ENCODE measurements at regions not wholly inside any gene's neighbourhood (a gene's known extent, or its start where the extent isn't known, plus 50 kb on each side); places are given as distances from the start of the nearest gene placed in this dataset.
A peak's percentile ranks its signal among the peaks of the same experiment; 100 is the strongest.
"Not testable (repeated sequence)": the region's sequence is repeated elsewhere in the genome, so short reads cannot be mapped to it uniquely, and the experiment has no call there.

DNA sequence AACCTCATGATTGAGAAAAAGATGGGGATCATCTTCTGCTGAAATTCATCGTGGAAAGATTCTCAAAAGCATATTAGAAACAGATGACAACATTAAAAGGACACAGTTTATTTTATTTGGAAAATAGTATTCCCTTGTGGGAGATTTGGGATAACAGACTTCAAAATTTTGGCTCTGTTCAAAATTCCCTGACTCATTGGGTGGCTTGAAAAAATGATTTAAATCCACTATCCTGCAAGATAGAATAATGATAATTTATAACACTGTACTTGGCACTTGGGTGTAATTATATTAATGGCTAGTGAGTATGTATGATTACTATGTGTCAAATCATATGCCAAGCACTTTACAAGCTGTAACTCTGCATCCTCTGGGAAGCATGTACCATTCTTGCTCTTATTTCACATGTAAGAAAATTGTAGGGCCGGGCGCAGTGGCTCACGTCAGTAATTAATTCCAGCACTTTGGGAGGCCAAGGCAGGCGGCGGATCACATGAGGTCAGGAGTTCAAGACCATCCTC, 128.8 kb downstream of the LMNTD1 start:
- no peak for DNase-seq (ENCODE audit: low spot score)

DNA sequence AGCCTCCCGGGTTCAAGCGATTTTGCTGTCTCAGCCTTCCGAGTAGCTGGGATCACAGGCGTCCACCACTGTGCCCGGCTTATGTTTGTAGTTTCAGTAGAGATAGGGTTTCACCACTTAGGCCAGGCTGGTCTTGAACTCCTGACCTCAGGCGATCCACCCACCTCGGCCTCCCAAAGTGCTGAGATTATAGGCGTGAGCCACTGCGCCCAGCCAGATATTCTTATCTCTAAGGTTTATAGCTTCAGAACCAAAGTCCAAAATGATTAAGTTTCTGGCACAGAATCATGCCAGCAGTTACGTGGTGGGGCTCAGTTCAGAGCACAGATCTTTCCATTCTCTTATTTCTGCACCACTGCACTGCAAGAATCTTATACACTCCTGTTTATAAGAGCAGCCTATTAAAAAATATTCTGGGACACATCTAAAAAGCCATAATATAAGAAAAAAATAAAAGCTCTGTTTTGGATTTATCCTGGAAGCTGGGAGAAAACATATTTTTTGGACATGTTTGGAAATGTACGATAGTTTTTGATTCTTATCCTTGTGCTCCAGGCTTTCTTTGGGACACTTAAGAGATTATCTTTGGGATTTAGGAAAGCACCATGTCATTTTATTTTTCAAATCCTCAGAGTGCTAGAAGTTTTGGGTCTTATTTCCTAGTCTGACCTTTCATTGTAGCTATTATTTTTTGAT, 129.6 kb downstream of the LMNTD1 start:
- no peak for DNase-seq (ENCODE audit: low spot score)

DNA sequence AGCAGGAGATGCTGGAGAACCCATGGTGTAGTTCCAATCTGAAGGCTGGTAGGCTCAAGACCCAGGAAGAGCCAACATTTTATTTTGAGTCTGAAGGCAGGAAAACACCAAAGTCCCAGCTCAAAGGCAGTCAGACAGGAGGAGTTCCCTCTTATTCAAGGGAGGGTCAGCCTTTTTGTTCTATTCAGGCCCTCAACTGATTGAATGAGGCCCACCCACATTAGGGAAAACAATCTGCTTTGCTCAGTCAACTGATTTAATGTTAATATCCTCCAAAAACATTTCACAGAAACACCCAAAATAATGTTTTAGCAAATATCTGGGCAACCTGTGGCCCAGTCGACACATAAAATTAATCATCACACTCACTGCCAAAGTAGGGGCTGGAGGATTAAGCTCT, 130.8 kb downstream of the LMNTD1 start:
- DNase-seq (ENCODE audit: low spot score) = no peak

DNA sequence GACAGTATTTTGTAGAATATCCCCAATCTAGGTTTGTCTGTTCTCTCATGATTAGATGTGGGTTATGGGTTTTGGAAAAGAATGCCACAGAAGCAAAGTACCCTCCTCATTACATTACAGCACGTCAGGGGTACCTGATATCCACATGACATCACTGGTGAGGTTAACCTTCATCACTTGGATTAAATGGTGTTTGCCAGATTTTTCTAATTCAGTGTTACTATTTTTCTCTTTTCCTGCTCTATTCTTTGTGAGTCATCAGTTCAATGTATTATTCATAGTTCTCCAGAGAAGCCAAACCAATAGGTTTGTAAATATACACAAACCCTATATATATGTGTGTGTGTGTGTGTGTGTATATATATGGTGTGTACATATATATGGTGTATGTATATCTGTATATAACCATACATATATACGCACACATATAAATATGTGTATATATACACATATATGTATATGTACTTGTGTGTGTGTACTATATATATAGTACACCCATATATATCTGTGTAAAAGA, 131.4 kb downstream of the LMNTD1 start:
- DNase-seq (ENCODE audit: low spot score) = no peak

DNA sequence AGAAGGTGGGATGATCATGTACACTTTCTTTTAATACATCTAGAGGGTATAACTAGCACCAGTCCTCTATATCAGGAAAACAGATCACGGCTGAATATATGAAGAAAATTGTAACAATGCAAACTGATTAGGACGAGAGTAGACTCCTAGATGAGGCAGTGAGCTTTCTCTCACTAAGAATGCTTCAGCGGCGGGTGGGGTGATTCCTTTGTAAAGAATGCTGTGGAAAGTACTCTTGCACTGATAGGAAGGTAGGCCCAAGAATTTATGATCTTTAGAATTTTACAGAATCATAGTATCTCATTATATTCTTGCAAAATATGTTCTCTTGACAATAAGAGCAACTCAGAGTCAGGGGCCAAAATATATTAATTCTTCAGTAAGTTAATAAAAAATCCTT, 133.0 kb downstream of the LMNTD1 start:
- no peak for DNase-seq (ENCODE audit: low spot score)

DNA sequence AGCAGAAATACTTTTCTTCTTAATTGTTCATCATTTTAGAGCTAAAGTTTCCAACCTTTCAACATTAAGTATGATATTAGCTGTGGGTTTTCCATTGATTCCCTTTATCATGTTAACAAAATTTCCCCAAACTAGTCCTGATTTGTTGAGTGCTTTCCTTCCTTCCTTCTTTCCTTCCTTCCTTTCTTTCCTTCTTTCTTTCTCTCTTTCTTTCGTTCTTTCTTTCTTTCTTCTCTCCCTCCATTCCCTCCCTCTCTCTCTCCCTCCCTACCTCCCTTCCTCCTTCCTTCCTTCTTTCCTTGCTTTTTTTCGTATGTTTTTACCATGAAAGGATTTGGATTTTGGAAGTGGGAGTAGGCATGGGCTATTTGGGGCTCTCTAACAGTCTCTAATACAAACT, 133.5 kb downstream of the LMNTD1 start:
- DNase-seq (ENCODE audit: low spot score) = no peak

DNA sequence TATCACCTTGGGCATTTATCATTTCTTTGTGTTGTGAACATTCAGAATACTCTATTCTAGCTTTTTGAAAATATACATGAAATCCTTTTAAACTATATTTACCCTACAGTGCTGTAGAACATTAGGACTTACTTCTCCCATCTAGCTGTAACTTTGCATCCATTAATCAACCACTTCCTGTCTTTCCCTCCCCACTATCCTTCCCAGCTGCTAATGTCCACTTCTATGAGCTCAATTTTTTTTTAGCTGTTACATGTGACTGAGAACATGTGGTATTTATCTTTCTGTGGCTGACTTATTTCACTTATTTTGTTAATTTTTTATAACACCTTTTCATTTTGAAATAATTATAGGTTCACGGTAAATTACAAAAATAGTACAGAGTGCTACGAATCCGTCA, 136.0 kb downstream of the LMNTD1 start:
- no peak for DNase-seq (ENCODE audit: low spot score)

DNA sequence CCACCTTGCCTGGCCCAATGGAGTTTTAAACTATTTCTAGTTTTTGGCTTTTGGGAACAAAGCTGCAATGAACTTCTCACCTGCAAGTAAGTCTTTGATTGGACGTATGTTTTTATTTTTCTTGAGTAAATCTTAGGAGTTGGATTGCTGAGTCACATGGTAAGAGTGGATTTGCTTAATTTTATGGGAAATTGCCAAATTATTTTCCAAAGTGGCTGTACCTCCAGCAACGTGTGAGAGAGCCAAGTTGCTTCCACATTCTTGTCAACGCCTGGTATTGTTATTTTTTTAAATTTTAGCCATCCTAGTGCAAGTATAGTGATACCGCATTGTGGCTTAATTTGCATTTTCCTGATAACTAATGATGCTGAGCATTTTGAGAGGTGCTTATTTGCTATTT, 136.6 kb downstream of the LMNTD1 start:
- DNase-seq (ENCODE audit: low spot score) = no peak

DNA sequence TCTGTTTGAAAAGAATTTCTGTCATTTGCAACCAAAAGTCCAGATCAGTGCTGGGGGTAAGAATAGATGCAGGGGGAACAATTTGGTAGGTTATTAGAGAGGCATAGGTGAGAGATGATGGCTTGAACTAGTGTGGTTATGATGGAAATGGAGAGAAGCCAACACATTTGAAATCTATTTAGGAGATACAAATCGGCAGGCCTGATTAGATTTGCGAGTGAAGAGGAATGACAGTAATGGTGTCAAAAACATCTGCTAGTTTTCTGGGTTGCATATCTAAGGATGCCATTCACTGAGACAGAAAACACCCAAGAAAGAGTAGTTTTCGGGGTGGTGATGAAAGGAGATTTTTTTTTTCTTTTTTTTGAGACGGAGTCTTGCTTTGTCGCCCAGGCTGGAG, 138.1 kb downstream of the LMNTD1 start:
- DNase-seq (ENCODE audit: low spot score) = no peak

DNA sequence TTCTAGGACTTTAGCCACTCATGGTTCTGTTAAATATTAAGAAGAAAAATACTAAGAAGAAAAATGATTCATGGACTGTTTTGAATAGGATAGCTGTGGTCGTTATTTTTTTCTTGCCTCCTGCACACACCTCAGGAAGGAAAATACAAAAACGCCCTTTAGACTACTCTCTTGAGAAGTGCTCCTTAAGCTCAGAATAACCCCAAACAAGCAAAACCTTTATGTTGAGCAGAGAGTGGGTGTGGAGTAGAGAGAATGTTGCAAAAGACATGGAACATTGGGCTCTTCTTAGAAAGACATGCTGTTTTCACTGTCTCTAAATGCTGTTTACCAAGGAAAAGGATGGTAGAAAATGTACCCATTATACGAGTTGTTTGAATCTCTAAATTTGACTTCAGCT, 140.3 kb downstream of the LMNTD1 start:
- no peak for DNase-seq (ENCODE audit: low spot score)

DNA sequence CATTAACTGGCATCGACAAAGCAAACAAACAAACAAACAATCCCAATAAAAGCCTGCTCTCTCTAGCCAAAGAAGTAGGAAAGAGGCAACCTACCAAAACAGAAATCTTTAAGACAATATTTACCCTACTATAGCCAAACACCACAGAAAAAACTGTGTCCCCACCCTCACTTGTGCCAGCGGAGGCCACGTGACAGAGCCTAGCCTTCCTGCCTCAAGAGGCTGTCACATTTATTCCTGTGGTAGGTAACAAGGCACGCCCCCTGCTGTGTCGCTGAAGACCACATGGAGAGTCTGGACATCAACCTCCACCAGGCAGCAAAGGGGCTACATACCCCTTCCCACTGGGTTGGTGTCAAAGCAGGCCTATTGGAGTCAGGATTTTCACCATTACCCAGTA, 148.1 kb downstream of the LMNTD1 start:
- no peak for DNase-seq (ENCODE audit: low spot score)

DNA sequence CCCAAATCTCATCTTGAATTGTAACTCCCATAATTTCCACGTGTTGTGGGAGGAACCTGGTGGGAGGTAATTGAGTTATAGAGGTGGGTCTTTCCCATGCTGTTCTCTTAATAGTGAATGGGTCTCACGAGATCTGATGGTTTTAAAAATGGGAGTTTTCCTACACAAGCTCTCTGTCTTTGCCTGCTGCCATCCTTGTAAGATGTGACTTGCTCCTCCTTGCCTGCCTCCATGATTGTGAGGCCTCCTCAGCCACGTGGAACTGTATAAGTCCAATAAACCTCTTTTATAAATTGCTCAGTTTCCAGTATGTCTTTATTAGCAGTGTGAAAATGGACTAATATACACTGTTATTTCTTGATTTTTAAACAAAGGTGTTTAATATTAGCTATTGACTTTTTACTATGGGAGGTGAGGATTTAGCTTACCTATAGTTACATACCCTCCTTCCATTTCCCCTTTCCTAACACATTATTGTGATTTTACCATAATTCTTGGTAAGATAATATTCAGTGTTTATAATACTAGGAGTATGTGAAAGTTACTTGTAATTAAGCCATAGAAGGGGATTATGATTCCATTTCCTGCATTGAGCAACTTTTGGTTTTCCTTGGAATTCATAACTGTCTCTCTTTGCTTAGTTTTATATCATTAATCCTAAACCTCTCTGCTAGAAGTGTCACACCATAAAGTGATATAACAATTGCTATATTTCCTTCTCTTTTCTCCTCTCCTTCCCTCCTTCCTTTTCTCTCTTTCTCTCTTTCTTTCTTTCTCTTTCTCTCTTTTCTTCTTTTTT, 151.0 kb upstream of the KRAS start:
- no peak for DNase-seq (ENCODE audit: low spot score)

DNA sequence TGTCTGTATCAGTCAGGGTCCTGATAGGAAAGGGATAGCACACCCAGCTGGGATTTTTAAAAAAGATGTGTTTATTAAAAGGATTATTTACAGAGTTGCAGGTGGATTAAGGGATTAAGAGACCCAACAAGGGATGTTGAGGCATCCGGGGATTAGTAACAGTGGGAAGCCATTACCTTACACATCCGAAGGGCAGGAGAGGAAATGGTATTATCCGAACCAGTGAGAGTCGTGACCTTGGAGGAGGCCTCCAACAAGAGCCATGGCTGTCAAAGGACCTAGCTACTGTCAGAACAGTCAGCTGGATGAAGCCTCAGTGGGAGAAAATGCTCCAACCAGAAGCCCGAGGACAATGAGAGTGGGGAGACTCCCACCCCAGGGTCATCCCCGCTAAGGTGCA, 146.3 kb upstream of the KRAS start:
- DNase-seq (ENCODE audit: low spot score) = no peak

DNA sequence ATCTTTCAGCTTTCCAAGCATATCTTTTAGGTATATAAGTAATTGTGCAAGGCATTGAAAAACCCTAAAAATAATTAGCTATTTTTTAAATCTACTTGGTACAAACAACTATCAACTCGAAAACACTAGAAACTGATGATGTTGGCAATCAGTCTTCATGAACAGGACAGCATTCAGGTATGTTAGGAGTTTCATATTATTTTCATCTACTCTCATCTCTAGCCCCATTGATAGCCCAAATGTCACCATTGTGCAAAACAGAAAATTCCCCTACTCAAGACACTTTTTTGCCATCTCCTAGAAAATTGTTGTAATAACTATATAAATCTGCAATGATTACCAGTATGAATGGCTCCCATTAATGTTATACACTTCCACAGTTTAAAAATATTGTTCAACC, 144.5 kb upstream of the KRAS start:
- no peak for DNase-seq (ENCODE audit: low spot score)

DNA sequence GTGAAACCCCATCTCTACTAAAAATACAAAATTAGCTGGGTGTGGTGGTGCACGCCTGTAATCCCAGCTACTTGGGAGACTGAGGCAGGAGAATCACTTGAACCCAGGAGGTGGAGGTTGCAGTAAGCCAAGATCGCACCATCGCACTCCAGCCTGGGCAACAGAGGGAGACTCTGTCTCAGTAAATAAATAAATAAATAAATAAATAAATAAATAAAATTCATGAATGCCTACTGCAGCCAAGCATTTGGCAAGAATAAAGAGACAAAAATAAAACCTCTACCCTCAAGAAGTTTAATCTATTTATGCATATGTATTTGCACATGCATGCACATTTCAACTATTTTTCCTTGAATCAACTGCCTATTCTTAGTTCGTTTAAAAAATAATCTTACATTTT, 144.0 kb upstream of the KRAS start:
- DNase-seq (ENCODE audit: low spot score) = not testable (repeated sequence)

DNA sequence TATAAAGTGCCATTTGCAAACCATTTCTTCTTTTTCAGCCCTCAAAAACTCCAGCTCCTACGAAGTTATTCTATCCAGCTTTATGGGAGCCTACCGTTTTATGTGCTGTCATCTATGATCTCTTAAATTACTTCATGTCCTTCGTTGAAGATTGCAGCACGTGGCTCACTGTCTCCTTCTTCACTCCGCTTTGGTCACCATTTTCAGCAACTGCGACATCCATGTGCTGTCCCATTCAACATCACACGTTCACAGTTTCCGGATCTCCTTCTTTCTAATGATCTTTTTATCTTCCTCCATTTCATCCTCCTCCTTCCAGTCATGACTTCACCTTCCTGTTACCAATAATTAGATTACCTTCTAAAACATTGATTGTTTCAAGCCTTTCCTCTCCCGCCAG, 143.3 kb upstream of the KRAS start:
- DNase-seq (ENCODE audit: low spot score) = no peak

DNA sequence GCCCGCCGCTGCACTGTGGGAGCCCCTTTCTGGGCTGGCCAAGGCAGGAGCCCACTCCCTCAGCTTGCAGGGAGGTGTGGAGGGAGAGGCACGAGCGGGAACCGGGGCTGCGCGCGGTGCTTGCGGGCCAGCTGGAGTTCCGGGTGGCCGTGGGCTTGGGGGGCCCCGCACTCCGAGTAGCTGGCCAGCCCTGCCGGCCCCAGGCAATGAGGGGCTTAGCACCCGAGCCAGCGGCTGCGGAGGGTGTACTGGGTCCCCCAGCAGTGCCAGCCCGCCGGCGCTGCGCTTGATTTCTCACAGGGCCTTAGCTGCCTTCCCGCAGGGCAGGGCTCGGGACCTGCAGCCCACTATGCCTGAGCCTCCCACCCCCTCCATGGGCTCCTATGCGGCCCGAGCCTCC, 140.6 kb upstream of the KRAS start:
- not testable (repeated sequence) for DNase-seq (ENCODE audit: low spot score)

DNA sequence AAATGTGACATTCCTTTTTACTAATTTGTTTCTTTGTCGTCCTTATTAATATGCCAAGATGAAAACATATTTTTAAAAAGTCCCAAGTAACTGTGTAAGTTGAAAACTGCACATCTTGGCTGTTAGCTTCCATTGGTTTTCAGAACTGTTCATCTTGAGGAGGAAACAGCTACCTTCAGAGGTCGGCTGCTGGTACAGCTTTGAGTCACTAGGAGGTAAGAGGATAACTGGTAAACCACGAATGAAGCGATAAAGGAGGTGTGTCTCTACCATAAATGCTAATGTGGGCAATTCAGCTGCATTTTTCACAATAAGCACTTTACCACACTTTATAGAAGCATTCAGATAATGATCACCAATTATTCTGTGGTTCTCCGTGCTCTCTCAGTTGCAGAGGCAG, 137.5 kb upstream of the KRAS start:
- no peak for DNase-seq (ENCODE audit: low spot score)

DNA sequence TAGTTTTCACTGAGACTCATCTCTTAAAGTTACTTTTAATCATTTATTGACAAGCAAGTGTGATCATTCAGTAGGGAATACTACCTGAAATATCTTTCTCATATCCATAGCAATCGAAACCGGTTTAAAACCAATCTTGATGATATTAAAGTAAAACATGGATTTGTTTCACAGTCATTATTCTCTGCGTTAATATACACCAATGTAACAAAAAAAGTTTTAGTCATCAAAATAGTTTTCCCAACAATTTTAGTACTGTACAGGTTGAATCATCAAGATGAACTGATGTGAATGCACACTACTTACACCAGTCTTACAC, 137.0 kb upstream of the KRAS start:
- no peak for DNase-seq (ENCODE audit: low spot score)

DNA sequence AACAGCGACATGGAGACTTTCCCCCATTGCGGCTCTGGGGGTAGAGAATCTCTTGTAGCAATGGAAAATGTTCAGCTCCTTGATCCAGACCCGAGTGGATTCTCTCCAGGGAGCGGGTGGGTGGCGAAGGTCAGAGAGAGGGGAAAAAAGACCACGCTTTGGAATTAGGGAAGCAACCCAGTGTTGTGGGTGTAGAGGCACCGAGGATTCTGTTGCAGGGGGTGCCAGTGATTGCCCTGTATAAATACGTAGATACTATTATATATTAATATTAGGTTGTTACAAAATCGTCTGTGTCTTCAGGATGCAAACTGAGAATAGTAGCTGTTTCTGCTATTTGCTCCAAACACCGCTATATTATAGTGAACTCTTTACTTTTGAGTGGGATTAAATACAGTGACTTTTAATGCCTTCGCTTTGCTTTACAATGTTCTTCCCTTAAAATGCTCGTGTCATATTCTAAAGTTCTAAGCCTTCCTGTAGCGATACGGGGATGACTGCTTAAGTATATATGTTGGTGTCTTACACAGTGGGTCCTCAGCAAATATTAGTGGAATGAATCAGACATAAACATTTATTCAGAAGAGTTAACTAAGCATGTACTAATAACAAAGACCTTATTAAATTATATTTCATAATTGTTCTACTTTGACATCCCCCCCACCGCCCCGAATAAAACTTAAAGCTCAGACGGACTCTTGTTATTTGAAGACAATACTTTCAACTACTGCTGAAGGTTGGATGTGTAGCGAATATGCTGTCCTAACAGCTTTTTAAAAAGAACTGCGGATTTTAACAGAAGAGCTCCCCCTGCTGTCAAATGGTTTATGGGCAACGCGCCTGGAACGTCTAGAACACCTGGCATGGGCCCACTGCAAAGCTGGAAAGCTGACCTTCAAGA, 136.4 kb upstream of the KRAS start:
- DNase-seq (ENCODE audit: low spot score) = peak; percentile 93

DNA sequence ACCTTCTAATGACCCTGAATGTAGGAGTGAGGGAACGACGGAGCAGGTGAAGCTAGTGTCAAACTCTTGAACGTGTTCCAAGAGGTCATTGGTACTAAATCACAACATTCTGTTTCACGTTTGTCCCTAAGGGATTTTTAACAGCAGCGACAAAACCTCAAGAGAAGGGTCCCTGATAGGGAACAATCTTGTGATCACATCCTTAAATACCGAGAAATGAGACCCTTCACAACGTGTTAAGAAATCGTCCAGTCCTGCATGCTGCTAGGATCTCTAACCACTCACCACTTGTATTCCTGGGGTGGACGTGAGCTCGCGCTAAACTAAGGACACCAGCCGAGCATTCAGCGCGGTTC, 134.1 kb upstream of the KRAS start:
- peak; percentile 28 for DNase-seq (ENCODE audit: low spot score)

DNA sequence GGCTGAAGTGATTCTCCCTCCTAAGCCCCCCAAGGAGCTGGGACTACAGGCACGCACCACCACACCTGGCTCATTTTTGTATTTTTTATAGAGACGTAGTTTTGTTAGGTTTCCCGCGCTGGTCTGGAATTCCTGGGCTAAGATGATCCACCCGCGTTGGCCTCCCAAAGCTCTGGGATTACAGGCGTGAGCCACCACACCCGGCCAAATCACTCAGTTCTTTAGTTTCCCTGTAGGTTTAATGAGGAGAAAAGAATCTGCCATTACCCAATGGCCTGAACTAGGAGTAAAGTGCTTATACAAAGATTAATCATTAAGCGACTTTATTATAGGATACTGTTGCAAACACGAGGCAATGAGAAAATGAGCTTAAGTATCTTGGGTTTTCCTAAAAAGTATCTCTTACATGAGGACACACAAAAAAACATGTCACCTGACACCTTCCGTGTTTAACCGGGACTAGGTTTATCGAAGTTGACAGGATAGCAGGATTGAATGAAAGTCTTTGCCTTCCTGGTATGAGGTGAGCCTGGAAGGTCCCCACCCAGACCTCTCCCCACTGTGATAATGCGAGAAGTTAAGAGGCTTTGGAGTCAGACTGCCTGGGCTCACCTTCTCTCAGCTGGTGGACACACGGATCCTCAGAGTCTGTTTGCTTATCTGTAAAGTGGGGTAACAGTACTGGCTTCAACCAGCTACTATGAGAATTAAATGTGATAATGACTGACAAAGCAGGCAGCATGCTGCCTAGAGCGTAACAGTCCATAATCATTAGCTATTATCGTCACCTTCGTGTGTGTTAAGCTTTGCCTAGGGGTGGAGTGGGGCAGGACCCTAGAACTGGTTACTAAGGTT, 133.5 kb upstream of the KRAS start:
- DNase-seq (ENCODE audit: low spot score) = no peak

All from cerebellar cortex (tissue), 1 donor.